Thoracic aorta (tissue), 2 donors: ENCODE measurements at regions not wholly inside any gene's neighbourhood (a gene's known extent, or its start where the extent isn't known, plus 50 kb on each side); places are given as distances from the start of the nearest gene placed in this dataset.
"Not testable (repeated sequence)": the region's sequence is repeated elsewhere in the genome, so short reads cannot be mapped to it uniquely, and the experiment has no call there.

ENCODE experiments used
- ATAC-seq: fragments of 150-250 bp; one replicate; pipeline ENCODE4 v1.8.0; 2017; ENCODE audit warnings: low read depth; ENCODE audit not compliant: insufficient number of reproducible peaks, low FRiP score
- DNase-seq: peaks from one replicate; pipeline ENCODE4 v3.0.0-alpha.2; 2020; ENCODE audit warnings: low spot score
- H3K27ac ChIP-seq, 2 donors: fragments of 200-600 bp; sonication (generic); 1 replicate in 1 of 2; 2 replicates in 1 of 2; pipeline ENCODE4 v1.5.1; 2016; ENCODE audit warnings: mild to moderate bottlenecking in 2 of 2, moderate library complexity in 2 of 2
- H3K27me3 ChIP-seq: fragments of 200-600 bp; sonication (generic); replicated peaks from 2 replicates; pipeline ENCODE4 v1.6.0; 2016; ENCODE audit warnings: mild to moderate bottlenecking; ENCODE audit not compliant: insufficient read depth
- H3K36me3 ChIP-seq: fragments of 200-600 bp; sonication (generic); one replicate; pipeline ENCODE4 v1.5.1; 2016
- H3K4me1 ChIP-seq, 2 donors: fragments of 200-600 bp; sonication (generic); 1 replicate in 1 of 2; 2 replicates in 1 of 2; pipeline versions ENCODE4 v1.5.1 to v1.6.0; 2016; ENCODE audit warnings: low read depth in 2 of 2, mild to moderate bottlenecking in 1 of 2; ENCODE audit not compliant: control insufficient read depth in 1 of 2
- H3K4me3 ChIP-seq: fragments of 200-600 bp; sonication (generic); 2 replicates; pipeline ENCODE4 v1.5.1; 2016; ENCODE audit warnings: mild to moderate bottlenecking
- H3K9me3 ChIP-seq: fragments of 200-600 bp; sonication (generic); 2 replicates; pipeline ENCODE4 v1.5.1; 2016
- TF ChIP-seq, protein P1 (sequence below): fragments of 200-600 bp; sonication (generic); IDR thresholded peaks from one replicate; pipeline ENCODE4 v1.5.1; 2019; ENCODE audit warnings: antibody characterized with exemption

DNA sequence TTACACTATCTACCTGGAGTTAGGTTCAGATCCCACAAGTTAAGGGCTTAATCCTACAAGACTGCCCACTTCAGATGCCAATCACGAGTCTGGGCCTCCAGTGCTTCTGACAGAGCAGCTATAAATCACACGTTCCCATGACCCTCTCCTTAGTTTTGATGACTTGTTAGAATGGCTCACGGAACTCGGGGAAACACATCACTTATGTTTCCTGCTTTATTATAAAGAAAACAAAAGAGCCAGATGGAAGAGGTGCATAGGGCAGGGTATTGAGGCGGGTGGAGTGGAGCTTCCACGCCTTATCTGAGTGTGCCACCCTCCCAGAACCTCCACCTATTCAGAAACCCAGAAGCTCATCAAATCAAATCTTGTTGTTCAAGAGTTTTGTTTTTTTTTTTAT is 170.8 kb downstream of the MOBP start:
- H3K27ac ChIP-seq: no peak overlapping the region
- H3K36me3 ChIP-seq: no peaks in the 10 kb centered on the region
- no peak overlapping the region for H3K4me3 ChIP-seq
- peaks cover 0 to 4% of the 10 kb centered on the region in 2 donors for H3K4me1 ChIP-seq
- H3K27me3 ChIP-seq: no peaks in the 10 kb centered on the region
- DNase-seq: no peak
- TF ChIP-seq, protein P1, sequence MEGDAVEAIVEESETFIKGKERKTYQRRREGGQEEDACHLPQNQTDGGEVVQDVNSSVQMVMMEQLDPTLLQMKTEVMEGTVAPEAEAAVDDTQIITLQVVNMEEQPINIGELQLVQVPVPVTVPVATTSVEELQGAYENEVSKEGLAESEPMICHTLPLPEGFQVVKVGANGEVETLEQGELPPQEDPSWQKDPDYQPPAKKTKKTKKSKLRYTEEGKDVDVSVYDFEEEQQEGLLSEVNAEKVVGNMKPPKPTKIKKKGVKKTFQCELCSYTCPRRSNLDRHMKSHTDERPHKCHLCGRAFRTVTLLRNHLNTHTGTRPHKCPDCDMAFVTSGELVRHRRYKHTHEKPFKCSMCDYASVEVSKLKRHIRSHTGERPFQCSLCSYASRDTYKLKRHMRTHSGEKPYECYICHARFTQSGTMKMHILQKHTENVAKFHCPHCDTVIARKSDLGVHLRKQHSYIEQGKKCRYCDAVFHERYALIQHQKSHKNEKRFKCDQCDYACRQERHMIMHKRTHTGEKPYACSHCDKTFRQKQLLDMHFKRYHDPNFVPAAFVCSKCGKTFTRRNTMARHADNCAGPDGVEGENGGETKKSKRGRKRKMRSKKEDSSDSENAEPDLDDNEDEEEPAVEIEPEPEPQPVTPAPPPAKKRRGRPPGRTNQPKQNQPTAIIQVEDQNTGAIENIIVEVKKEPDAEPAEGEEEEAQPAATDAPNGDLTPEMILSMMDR: no peak
- H3K9me3 ChIP-seq: no peaks in the 10 kb centered on the region
- ATAC-seq: no peak

DNA sequence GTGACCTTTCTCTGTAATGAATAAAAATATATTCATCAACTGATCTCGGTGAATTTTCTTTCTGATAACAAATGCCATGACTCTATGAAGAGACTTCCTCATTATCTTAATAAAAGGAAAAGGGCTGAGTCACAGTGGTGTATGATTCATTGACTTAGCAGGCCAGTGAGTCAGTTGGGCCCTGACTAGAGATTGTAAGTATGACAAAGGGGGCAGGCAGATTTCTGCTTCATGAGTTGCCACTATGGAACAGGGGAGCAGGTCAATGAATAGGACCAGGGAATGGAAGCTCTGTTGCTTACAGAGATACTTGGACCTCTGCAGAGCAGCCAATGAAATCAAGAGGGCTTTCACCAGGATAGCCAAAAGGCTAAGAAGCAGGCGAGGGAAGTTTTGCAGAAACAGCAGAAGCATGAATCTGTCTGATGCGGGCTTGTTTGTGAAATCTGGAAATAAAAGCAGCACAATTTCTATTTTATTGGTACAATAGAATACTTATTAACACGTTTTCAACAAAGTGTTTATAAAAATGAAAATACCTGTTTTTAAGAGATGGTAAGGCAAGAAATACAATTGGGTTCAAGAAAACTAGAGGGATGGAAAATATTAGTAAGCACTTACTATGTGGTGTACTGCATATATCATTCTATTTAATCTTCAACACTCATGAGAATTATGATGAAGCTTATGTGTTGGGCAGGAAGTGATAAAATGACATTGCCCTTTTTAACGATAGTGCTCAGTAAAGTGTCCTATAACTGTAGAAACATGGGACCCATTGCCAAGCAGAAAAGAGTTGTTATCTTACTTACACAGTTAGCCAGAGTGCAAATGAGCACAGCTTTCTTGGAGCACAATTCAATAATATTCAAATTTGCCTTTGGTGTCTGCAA is 169.8 kb upstream of the MYRIP start:
- peak; percentile 68 for ATAC-seq

DNA sequence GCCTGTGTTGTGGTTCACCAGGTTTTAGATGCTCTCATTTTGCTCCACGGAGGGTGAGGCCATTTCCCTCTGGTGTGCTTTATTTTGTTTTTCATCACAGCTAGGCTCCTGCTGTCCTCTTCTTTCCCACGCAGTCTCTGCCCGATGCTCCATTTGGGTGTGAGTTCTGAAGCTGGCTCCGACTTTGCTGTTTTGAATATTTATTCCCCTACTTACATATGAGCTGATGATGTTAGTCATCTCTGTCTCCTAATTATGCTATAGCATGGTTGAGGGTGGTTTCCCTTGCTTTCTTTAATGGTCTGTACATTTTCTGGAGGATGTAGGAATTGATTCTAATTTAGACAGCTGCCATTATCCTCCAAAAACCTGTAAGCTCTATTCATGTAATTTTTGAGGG is 168.1 kb upstream of the MYRIP start:
- ATAC-seq: no peak
- no peak overlapping the region for H3K4me3 ChIP-seq
- H3K4me1 ChIP-seq: peaks cover 0 to 4% of the 10 kb centered on the region in 2 donors
- H3K36me3 ChIP-seq: no peaks in the 10 kb centered on the region
- no peaks in the 10 kb centered on the region for H3K9me3 ChIP-seq
- DNase-seq: no peak
- TF ChIP-seq, protein P1: no peak
- no peak overlapping the region for H3K27ac ChIP-seq
- H3K27me3 ChIP-seq: no peaks in the 10 kb centered on the region

More for the DNA sequence above, 169.8 kb upstream of the MYRIP start:
- TF ChIP-seq, protein P1: no peak
- Histone ChIP-seq H3K4me1 (peaks cover 0 to 4% of the 10 kb centered on the region in 2 donors), H3K27ac (no peak overlapping the region), H3K4me3 (no peak overlapping the region), H3K27me3 (no peaks in the 10 kb centered on the region), H3K9me3 (no peaks in the 10 kb centered on the region), H3K36me3 (no peaks in the 10 kb centered on the region)
- DNase-seq: peak; percentile 3

DNA sequence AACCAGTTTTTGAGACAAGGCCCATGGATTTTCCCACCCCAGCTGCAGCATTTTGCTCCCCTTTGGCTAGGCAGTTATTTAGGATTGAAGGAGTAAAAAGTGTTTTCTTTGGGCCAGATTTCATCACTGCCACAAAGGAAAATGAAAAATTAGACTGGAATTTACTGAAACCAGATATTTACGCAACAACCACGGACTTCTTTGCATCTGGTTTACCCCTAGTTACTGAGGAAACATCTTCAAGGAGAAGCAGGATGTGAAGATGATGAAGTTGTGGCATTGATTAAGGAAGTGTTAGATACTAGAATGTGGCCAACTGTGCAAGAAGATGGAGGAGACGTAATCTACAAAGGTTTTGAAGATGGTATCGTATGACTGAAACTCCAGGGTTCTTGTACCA is 165.2 kb upstream of the MYRIP start:
- no peak for DNase-seq
- Histone ChIP-seq H3K9me3 (no peaks in the 10 kb centered on the region), H3K36me3 (no peaks in the 10 kb centered on the region), H3K27me3 (no peaks in the 10 kb centered on the region), H3K4me1 (peaks cover 0 to 4% of the 10 kb centered on the region in 2 donors), H3K27ac (no peak overlapping the region), H3K4me3 (no peak overlapping the region)
- TF ChIP-seq, protein P1: no peak
- no peak for ATAC-seq

DNA sequence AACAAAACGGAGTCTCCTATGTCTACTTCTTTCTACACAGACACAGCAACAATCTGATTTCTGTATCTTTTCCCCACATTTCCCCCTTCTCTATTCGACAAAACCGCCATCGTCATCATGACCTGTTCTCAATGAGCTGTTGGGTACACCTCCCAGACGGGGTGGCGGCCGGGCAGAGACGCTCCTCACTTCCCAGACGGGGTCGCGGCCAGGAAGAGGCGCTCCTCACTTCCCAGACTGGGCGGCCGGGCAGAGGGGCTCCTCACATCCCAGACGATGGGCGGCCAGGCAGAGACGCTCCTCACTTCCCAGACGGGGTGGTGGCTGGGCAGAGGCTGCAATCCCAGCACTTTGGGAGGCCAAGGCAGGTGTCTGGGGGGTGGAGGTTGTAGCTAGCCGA is 158.2 kb upstream of the MYRIP start:
- H3K27me3 ChIP-seq, DNase-seq, H3K4me3 ChIP-seq, H3K9me3 ChIP-seq, H3K4me1 ChIP-seq, H3K36me3 ChIP-seq, H3K27ac ChIP-seq, ATAC-seq: not testable (repeated sequence)
